ENCODE measurements at regions not wholly inside any gene's neighbourhood (a gene's known extent, or its start where the extent isn't known, plus 50 kb on each side); places are given as distances from the start of the nearest gene placed in this dataset.

GRCh38 chr10:129416956-129417765 lies 49.9 kb upstream of the MGMT start:
- no peak for DNase-seq (ENCODE audit: extremely low read depth in 1 of 2, low read depth in 1 of 2)

Data from stimulated activated CD8-positive, alpha-beta memory T cell treated with anti-CD3 and anti-CD28 coated beads, Interleukin-7, amount 100 ng/mL, for 48 hours (primary cell).